GM19455 (cell line): ENCODE measurements at regions not wholly inside any gene's neighbourhood (a gene's known extent, or its start where the extent isn't known, plus 50 kb on each side); places are given as distances from the start of the nearest gene placed in this dataset.
"Not testable (repeated sequence)": the region's sequence is repeated elsewhere in the genome, so short reads cannot be mapped to it uniquely, and the experiment has no call there.

Source experiments
- ATAC-seq: cut with Tn5 transposase; IDR thresholded peaks from one replicate; pipeline ENCODE4 v1.9.1; 2021; ENCODE audit not compliant: unreplicated experiment

- no peak for ATAC-seq
Measured at GRCh38 chr2:16739778-16740581, 74.3 kb upstream of the CYRIA start.

- no peak for ATAC-seq
Measured at GRCh38 chr2:16738361-16739225, 73.0 kb upstream of the CYRIA start.

GRCh38 chr2:16737812-16738211 lies 72.2 kb upstream of the CYRIA start:
- no peak for ATAC-seq

GRCh38 chr2:16736633-16737032 lies 71.0 kb upstream of the CYRIA start:
- no peak for ATAC-seq

GRCh38 chr2:16729335-16729734 lies 63.7 kb upstream of the CYRIA start:
- ATAC-seq = no peak

GRCh38 chr2:16728351-16729136 lies 62.9 kb upstream of the CYRIA start:
- ATAC-seq = peak; percentile 66

- ATAC-seq = not testable (repeated sequence)
Measured at GRCh38 chr2:16727849-16728248, 62.2 kb upstream of the CYRIA start.

GRCh38 chr2:16727256-16727655 lies 61.6 kb upstream of the CYRIA start:
- no peak for ATAC-seq

- ATAC-seq = no peak
Measured at GRCh38 chr2:16726577-16726976, 60.9 kb upstream of the CYRIA start.

- no peak for ATAC-seq
Measured at GRCh38 chr2:16726147-16726546, 60.5 kb upstream of the CYRIA start.

- no peak for ATAC-seq
Measured at GRCh38 chr2:16725549-16725948, 59.9 kb upstream of the CYRIA start.

- ATAC-seq = no peak
Measured at GRCh38 chr2:16722677-16723076, 57.0 kb upstream of the CYRIA start.

GRCh38 chr2:16722126-16722525 lies 56.5 kb upstream of the CYRIA start:
- no peak for ATAC-seq

- not testable (repeated sequence) for ATAC-seq
Measured at GRCh38 chr2:16721529-16721928, 55.9 kb upstream of the CYRIA start.

- not testable (repeated sequence) for ATAC-seq
Measured at GRCh38 chr2:16720737-16721136, 55.1 kb upstream of the CYRIA start.

GRCh38 chr2:16719485-16719808 lies 53.8 kb upstream of the CYRIA start:
- ATAC-seq = no peak

- no peak for ATAC-seq
Measured at GRCh38 chr2:16718576-16719484, 53.2 kb upstream of the CYRIA start.

- no peak for ATAC-seq
Measured at GRCh38 chr2:16717477-16717876, 51.8 kb upstream of the CYRIA start.

- no peak for ATAC-seq
Measured at GRCh38 chr2:16716944-16717343, 51.3 kb upstream of the CYRIA start.

GRCh38 chr2:16716024-16716423 lies 50.4 kb upstream of the CYRIA start:
- ATAC-seq = no peak
